ENCODE measurements at regions not wholly inside any gene's neighbourhood (a gene's known extent, or its start where the extent isn't known, plus 50 kb on each side); places are given as distances from the start of the nearest gene placed in this dataset.

DNA sequence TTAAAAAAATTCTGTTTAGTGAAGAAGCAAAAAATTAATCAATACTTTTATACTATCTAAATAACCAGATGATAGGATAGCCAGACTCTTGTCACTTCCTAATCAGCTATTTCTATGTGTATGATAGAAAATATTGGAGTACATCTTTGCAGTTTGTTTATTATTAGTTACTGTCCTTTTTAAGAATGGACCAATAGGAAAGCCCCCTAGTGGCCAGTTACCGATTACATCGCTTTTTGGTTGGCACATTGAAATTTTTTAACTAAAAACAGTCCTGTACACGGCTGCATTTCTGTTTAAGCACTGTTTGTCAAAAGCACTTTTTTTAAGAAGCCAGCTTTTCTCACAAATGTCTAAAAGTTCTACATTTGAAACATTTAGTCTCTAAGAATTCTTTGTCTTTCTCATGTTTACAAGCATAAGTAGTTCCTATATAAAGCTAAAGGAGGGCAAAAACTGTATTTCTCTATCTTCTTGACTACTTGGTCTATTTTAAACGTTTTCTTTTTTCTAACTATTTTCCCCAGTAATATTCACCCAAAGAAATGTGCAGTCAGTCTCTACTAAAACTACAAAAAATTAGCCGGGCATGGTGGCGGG lies 253.2 kb upstream of the LRTM1 start:
- no peak overlapping the region for H3K4me3 Mint-ChIP-seq
- intact Hi-C loops (cut with micrococcal nuclease): loop anchor here (1.0 to 2.0 kb wide), 2 partner anchors 230 to 326 kb away; no protein-coding TSS in a partner anchor
- H3K9me3 Mint-ChIP-seq: no peaks in the 10 kb centered on the region
- H3K27ac Mint-ChIP-seq: no peak overlapping the region
- no peaks in the 10 kb centered on the region for H3K36me3 Mint-ChIP-seq (ENCODE audit: low read depth)
- H3K4me1 Mint-ChIP-seq (ENCODE audit: low read depth): no peaks in the 10 kb centered on the region
- peaks cover 13% of the 10 kb centered on the region for H3K27me3 Mint-ChIP-seq

DNA sequence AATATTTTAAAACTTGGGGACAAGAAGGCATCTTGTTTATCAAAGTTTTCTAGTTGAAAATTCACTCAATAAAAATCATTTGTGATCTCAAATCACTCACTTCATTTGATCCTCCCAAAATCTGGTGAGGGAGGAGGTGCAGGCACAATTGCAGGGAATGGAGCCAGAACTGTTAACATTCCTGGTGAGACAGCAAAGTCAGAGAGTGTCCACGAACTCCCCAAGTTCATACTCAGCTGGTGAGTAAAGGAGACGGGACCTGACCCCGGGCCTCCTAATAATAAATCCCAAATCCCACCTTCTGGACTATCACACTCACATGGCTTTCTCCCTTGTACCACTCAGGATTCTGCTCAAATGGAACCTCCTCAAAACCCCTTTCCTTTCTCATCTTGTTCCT lies 252.3 kb upstream of the LRTM1 start:
- intact Hi-C loops (cut with micrococcal nuclease): loop anchor here (2.0 kb wide), 1 partner anchor 325 kb away; no protein-coding TSS in a partner anchor
- Mint-ChIP-seq H3K27me3 (peaks cover 9% of the 10 kb centered on the region), H3K4me3 (no peak overlapping the region)

DNA sequence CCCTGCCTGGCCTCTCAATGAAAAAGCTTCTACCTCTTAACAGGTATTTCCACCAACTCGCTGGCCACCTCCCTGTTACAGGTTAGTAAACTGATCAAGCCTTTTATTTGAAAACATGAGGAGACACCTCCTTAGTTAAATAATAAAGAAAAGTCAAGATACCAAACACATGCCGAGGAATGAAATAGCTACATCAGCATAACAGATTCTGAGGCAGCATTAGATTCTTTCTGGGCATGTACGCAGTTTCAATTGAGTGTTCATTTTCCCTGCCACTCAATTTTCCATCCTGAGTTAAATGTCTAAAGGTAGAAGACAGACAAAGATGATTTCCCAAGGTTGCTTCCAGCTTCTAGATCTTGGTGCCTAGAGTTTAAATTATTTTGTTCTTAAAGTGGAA lies 250.5 kb upstream of the LRTM1 start:
- Mint-ChIP-seq H3K4me3 (no peak overlapping the region), H3K9me3 (no peaks in the 10 kb centered on the region), H3K4me1 (ENCODE audit: low read depth) (no peaks in the 10 kb centered on the region), H3K27me3 (peaks cover 9% of the 10 kb centered on the region), H3K27ac (no peak overlapping the region), H3K36me3 (ENCODE audit: low read depth) (no peaks in the 10 kb centered on the region)
- intact Hi-C loops (cut with micrococcal nuclease): no loop called here

More for the DNA sequence above, 252.3 kb upstream of the LRTM1 start:
- H3K9me3 Mint-ChIP-seq: no peaks in the 10 kb centered on the region
- H3K4me1 Mint-ChIP-seq (ENCODE audit: low read depth): no peaks in the 10 kb centered on the region
- no peaks in the 10 kb centered on the region for H3K36me3 Mint-ChIP-seq (ENCODE audit: low read depth)
- H3K27ac Mint-ChIP-seq: no peak overlapping the region

DNA sequence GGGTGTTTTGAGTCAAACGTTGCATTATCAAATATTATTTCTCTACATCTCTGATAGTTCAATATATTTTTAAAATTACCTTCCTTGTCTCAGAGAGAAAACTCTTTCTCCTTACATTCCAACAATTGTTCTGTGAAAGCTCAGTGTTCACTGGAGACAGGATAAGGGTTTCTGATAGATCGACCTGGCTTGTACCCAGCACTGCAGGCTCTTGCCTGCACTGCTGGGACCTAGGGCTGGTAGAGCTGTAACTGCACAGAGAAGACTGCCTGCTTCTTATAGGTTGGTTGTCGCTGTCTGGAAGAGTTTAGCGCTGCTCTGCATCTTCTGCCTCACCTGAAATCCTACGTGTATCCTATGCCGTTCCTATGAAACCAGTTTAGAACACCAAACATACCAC lies 249.9 kb upstream of the LRTM1 start:
- Mint-ChIP-seq H3K4me1 (ENCODE audit: low read depth) (no peaks in the 10 kb centered on the region), H3K36me3 (ENCODE audit: low read depth) (no peaks in the 10 kb centered on the region), H3K4me3 (no peak overlapping the region), H3K27me3 (peaks cover 9% of the 10 kb centered on the region), H3K9me3 (no peaks in the 10 kb centered on the region), H3K27ac (no peak overlapping the region)
- intact Hi-C loops (cut with micrococcal nuclease): no loop called here

DNA sequence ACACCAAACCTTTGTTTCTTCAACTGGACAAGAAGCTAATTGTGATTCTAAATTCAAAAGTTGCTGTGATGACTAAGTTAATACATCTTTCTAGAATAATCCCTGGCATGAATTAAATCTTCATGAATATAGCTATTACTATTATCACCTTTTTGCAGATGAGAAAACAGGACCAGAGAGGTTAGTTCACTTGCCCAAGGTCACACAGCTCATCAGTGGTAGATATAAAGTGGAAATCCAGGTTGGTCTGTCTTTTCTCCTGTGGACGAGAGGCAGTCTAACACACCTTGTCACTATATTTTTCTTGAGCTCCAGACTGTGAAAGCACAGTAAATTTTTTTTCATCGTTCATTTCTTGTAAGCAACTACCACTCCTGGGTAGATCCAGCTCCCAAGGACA lies 247.6 kb upstream of the LRTM1 start:
- H3K9me3 Mint-ChIP-seq: no peaks in the 10 kb centered on the region
- peaks cover 8% of the 10 kb centered on the region for H3K27me3 Mint-ChIP-seq

GRCh38 chr3:55174747-55175146 lies 246.9 kb upstream of the LRTM1 start:
- Mint-ChIP-seq H3K36me3 (ENCODE audit: low read depth) (no peaks in the 10 kb centered on the region), H3K4me3 (no peak overlapping the region), H3K27ac (no peak overlapping the region), H3K27me3 (peaks cover 6% of the 10 kb centered on the region), H3K4me1 (ENCODE audit: low read depth) (no peaks in the 10 kb centered on the region), H3K9me3 (no peaks in the 10 kb centered on the region)
- intact Hi-C loops (cut with micrococcal nuclease): no loop called here

More for the DNA sequence above, 247.6 kb upstream of the LRTM1 start:
- H3K4me3 Mint-ChIP-seq: no peak overlapping the region
- H3K4me1 Mint-ChIP-seq (ENCODE audit: low read depth): no peaks in the 10 kb centered on the region
- H3K27ac Mint-ChIP-seq: no peak overlapping the region
- H3K36me3 Mint-ChIP-seq (ENCODE audit: low read depth): no peaks in the 10 kb centered on the region
- intact Hi-C loops (cut with micrococcal nuclease): no loop called here

GRCh38 chr3:55173504-55173903 lies 245.6 kb upstream of the LRTM1 start:
- no peaks in the 10 kb centered on the region for H3K36me3 Mint-ChIP-seq (ENCODE audit: low read depth)
- H3K27ac Mint-ChIP-seq: no peak overlapping the region
- no peaks in the 10 kb centered on the region for H3K4me1 Mint-ChIP-seq (ENCODE audit: low read depth)
- peaks cover 2% of the 10 kb centered on the region for H3K27me3 Mint-ChIP-seq
- H3K4me3 Mint-ChIP-seq: no peak overlapping the region
- intact Hi-C loops (cut with micrococcal nuclease): no loop called here
- no peaks in the 10 kb centered on the region for H3K9me3 Mint-ChIP-seq

GRCh38 chr3:55172913-55173312 lies 245.1 kb upstream of the LRTM1 start:
- Mint-ChIP-seq H3K27me3 (peaks cover 2% of the 10 kb centered on the region), H3K36me3 (ENCODE audit: low read depth) (no peaks in the 10 kb centered on the region), H3K4me3 (no peak overlapping the region), H3K27ac (no peak overlapping the region), H3K9me3 (no peaks in the 10 kb centered on the region), H3K4me1 (ENCODE audit: low read depth) (no peaks in the 10 kb centered on the region)
- intact Hi-C loops (cut with micrococcal nuclease): no loop called here

DNA sequence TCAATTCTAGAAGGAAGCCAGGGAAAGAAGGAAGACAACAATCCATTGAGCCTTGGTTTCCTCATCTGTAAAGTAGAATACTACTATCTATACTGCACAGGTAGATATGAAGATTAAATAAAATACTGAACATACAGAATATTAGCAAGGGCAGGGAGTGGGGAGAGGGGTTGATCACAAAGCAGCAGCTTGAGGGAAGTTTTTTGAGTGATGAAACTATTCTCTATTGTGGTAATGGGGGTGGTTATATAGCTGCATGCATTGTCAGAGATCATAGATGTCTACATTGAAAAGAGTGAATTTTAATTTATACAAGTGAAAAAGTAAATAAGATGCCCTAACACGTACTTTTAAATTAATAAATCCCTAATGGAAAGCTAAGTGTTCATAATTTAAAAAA lies 242.6 kb upstream of the LRTM1 start:
- Mint-ChIP-seq H3K4me1 (ENCODE audit: low read depth) (no peaks in the 10 kb centered on the region), H3K27me3 (no peaks in the 10 kb centered on the region), H3K27ac (no peak overlapping the region), H3K4me3 (no peak overlapping the region), H3K9me3 (no peaks in the 10 kb centered on the region), H3K36me3 (ENCODE audit: low read depth) (no peaks in the 10 kb centered on the region)
- intact Hi-C loops (cut with micrococcal nuclease): no loop called here

DNA sequence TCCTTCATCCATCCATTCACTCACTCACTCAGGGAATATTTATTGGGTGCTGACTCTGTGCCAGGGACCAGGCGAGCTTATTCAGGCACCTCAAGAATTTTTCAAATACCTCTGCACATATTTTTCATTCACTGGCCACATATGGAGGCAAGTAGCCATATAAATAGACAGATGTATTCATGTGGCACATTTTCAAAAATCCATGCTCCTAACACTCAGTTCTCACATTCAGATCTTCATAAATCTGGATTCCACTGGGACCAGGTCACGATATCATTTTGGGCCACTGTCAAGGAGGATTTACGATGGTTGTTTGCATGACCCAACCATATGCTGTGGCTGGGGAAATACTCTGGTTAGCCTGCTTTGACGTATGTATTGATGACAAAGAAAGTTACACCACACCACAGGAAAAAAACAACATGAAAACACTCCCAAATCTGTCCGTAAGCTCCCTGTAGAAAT lies 241.8 kb upstream of the LRTM1 start:
- Mint-ChIP-seq H3K9me3 (no peaks in the 10 kb centered on the region), H3K27me3 (no peaks in the 10 kb centered on the region), H3K4me3 (no peak overlapping the region), H3K4me1 (ENCODE audit: low read depth) (no peaks in the 10 kb centered on the region), H3K36me3 (ENCODE audit: low read depth) (no peaks in the 10 kb centered on the region), H3K27ac (no peak overlapping the region)
- intact Hi-C loops (cut with micrococcal nuclease): no loop called here

GRCh38 chr3:55169161-55169560 lies 241.3 kb upstream of the LRTM1 start:
- Mint-ChIP-seq H3K27ac (no peak overlapping the region), H3K4me1 (ENCODE audit: low read depth) (no peaks in the 10 kb centered on the region), H3K27me3 (no peaks in the 10 kb centered on the region), H3K4me3 (no peak overlapping the region), H3K9me3 (no peaks in the 10 kb centered on the region), H3K36me3 (ENCODE audit: low read depth) (no peaks in the 10 kb centered on the region)
- intact Hi-C loops (cut with micrococcal nuclease): no loop called here

DNA sequence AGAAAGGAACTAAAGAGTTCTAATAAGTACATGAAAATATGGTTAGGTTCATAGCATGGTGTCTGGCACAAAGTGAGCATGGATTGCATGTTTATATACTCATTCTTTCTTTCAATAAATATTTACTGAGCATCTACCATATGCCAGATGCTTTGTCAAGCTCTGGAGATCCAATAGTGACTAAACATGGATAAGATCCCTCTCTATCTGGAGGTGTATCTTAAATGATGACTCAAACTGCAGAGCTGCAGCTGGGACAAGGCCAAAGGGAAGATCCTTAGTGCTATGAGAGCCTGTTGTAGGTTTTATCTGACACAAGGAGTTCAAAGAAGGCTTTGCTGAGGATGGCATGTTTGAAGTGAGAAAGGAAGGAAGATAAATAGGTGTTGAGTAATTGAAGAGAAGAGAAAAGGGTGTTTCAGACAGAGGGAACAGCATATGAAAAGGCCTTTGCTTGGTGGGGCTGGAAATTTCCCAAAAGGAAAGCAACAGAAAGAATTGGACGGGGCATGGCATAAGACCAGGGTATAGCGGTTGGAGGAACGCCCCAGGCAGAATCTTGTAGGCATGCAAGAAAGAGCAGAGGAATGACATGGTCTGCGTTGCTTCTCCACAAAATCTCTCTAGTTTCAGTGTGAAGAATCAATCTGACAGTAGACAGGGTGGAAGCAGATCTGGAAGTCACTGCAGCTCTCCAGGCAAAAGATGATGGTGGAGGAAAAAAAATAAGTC lies 239.9 kb upstream of the LRTM1 start:
- Mint-ChIP-seq H3K4me3 (no peak overlapping the region), H3K27me3 (no peaks in the 10 kb centered on the region), H3K9me3 (no peaks in the 10 kb centered on the region), H3K36me3 (ENCODE audit: low read depth) (no peaks in the 10 kb centered on the region), H3K27ac (no peak overlapping the region), H3K4me1 (ENCODE audit: low read depth) (no peaks in the 10 kb centered on the region)
- intact Hi-C loops (cut with micrococcal nuclease): no loop called here

- Mint-ChIP-seq H3K36me3 (ENCODE audit: low read depth) (no peaks in the 10 kb centered on the region), H3K27me3 (no peaks in the 10 kb centered on the region), H3K27ac (no peak overlapping the region), H3K4me1 (ENCODE audit: low read depth) (no peaks in the 10 kb centered on the region), H3K9me3 (no peaks in the 10 kb centered on the region), H3K4me3 (no peak overlapping the region)
- intact Hi-C loops (cut with micrococcal nuclease): no loop called here
Observed at GRCh38 chr3:55166576-55167555, 239.0 kb upstream of the LRTM1 start.

All from dendritic cell treated with granulocyte-macrophage colony-stimulating factor and Interleukin-4, amounts not matched to agents 40 ng/mL and 50 ng/mL, for 4 days (primary cell).